ENCODE measurements at regions not wholly inside any gene's neighbourhood (a gene's known extent, or its start where the extent isn't known, plus 50 kb on each side); places are given as distances from the start of the nearest gene placed in this dataset.
"Not testable (repeated sequence)": the region's sequence is repeated elsewhere in the genome, so short reads cannot be mapped to it uniquely, and the experiment has no call there.

- H3K4me3 Mint-ChIP-seq (ENCODE audit: low read depth) = no peak overlapping the region
- H3K4me1 Mint-ChIP-seq (ENCODE audit: low read depth) = peaks cover 19% of the 10 kb centered on the region
- peaks cover 7% of the 10 kb centered on the region for H3K27me3 Mint-ChIP-seq (ENCODE audit: low read depth)
- H3K27ac Mint-ChIP-seq = no peak overlapping the region
- no peaks in the 10 kb centered on the region for H3K36me3 Mint-ChIP-seq (ENCODE audit: low read depth)
- H3K9me3 Mint-ChIP-seq = no peaks in the 10 kb centered on the region
- intact Hi-C loops (cut with micrococcal nuclease) = no loop called here
- DNase-seq (ENCODE audit: low spot score) = no peak
Observed at GRCh38 chr14:98916036-98916435, 356.0 kb downstream of the BCL11B start.

GRCh38 chr14:98916476-98916875 is 355.5 kb downstream of the BCL11B start:
- H3K27me3 Mint-ChIP-seq (ENCODE audit: low read depth) = peaks cover 4% of the 10 kb centered on the region
- no peak overlapping the region for H3K27ac Mint-ChIP-seq
- no peak overlapping the region for H3K4me3 Mint-ChIP-seq (ENCODE audit: low read depth)
- no peak for DNase-seq (ENCODE audit: low spot score)
- no peaks in the 10 kb centered on the region for H3K36me3 Mint-ChIP-seq (ENCODE audit: low read depth)
- peaks cover 17% of the 10 kb centered on the region for H3K4me1 Mint-ChIP-seq (ENCODE audit: low read depth)
- intact Hi-C loops (cut with micrococcal nuclease) = no loop called here
- no peaks in the 10 kb centered on the region for H3K9me3 Mint-ChIP-seq

GRCh38 chr14:98919434-98919833 is 352.6 kb downstream of the BCL11B start:
- Mint-ChIP-seq H3K4me3 (ENCODE audit: low read depth) (no peak overlapping the region), H3K27me3 (ENCODE audit: low read depth) (peaks cover 11% of the 10 kb centered on the region), H3K36me3 (ENCODE audit: low read depth) (no peaks in the 10 kb centered on the region), H3K9me3 (peaks cover 10% of the 10 kb centered on the region), H3K27ac (no peak overlapping the region), H3K4me1 (ENCODE audit: low read depth) (peaks cover 2% of the 10 kb centered on the region)
- no peak for DNase-seq (ENCODE audit: low spot score)
- intact Hi-C loops (cut with micrococcal nuclease) = no loop called here

- H3K27ac Mint-ChIP-seq; H3K4me3 Mint-ChIP-seq (ENCODE audit: low read depth); intact Hi-C loops (cut with micrococcal nuclease); H3K4me1 Mint-ChIP-seq (ENCODE audit: low read depth); DNase-seq (ENCODE audit: low spot score); H3K36me3 Mint-ChIP-seq (ENCODE audit: low read depth): not testable (repeated sequence)
- Mint-ChIP-seq H3K27me3 (ENCODE audit: low read depth) (peaks cover 11% of the 10 kb centered on the region), H3K9me3 (peaks cover 10% of the 10 kb centered on the region)
Observed at GRCh38 chr14:98921306-98921705, 350.7 kb downstream of the BCL11B start.

GRCh38 chr14:98923596-98923995 is 348.4 kb downstream of the BCL11B start:
- DNase-seq (ENCODE audit: low spot score) = no peak
- H3K27me3 Mint-ChIP-seq (ENCODE audit: low read depth) = peaks cover 11% of the 10 kb centered on the region
- H3K27ac Mint-ChIP-seq = no peak overlapping the region
- no peaks in the 10 kb centered on the region for H3K36me3 Mint-ChIP-seq (ENCODE audit: low read depth)
- intact Hi-C loops (cut with micrococcal nuclease) = no loop called here
- H3K4me1 Mint-ChIP-seq (ENCODE audit: low read depth) = peaks cover 8% of the 10 kb centered on the region
- H3K4me3 Mint-ChIP-seq (ENCODE audit: low read depth) = no peak overlapping the region
- peaks cover 10% of the 10 kb centered on the region for H3K9me3 Mint-ChIP-seq

GRCh38 chr14:98924046-98924445 is 348.0 kb downstream of the BCL11B start:
- no peak overlapping the region for H3K4me3 Mint-ChIP-seq (ENCODE audit: low read depth)
- H3K27me3 Mint-ChIP-seq (ENCODE audit: low read depth) = peaks cover 11% of the 10 kb centered on the region
- H3K36me3 Mint-ChIP-seq (ENCODE audit: low read depth) = no peaks in the 10 kb centered on the region
- no peak overlapping the region for H3K27ac Mint-ChIP-seq
- peaks cover 10% of the 10 kb centered on the region for H3K9me3 Mint-ChIP-seq
- no peak for DNase-seq (ENCODE audit: low spot score)
- intact Hi-C loops (cut with micrococcal nuclease) = no loop called here
- peaks cover 8% of the 10 kb centered on the region for H3K4me1 Mint-ChIP-seq (ENCODE audit: low read depth)

- Mint-ChIP-seq H3K4me1 (ENCODE audit: low read depth) (peaks cover 8% of the 10 kb centered on the region), H3K4me3 (ENCODE audit: low read depth) (no peak overlapping the region), H3K27me3 (ENCODE audit: low read depth) (peaks cover 11% of the 10 kb centered on the region), H3K27ac (no peak overlapping the region), H3K9me3 (peaks cover 10% of the 10 kb centered on the region), H3K36me3 (ENCODE audit: low read depth) (no peaks in the 10 kb centered on the region)
- intact Hi-C loops (cut with micrococcal nuclease) = no loop called here
- no peak for DNase-seq (ENCODE audit: low spot score)
Observed at GRCh38 chr14:98925354-98926040, 346.5 kb downstream of the BCL11B start.

GRCh38 chr14:98926146-98926545 is 345.9 kb downstream of the BCL11B start:
- H3K4me1 Mint-ChIP-seq (ENCODE audit: low read depth) = peaks cover 13% of the 10 kb centered on the region
- intact Hi-C loops (cut with micrococcal nuclease) = no loop called here
- peaks cover 10% of the 10 kb centered on the region for H3K9me3 Mint-ChIP-seq
- H3K4me3 Mint-ChIP-seq (ENCODE audit: low read depth) = no peak overlapping the region
- H3K27ac Mint-ChIP-seq = no peak overlapping the region
- no peak for DNase-seq (ENCODE audit: low spot score)
- no peaks in the 10 kb centered on the region for H3K36me3 Mint-ChIP-seq (ENCODE audit: low read depth)
- H3K27me3 Mint-ChIP-seq (ENCODE audit: low read depth) = peaks cover 11% of the 10 kb centered on the region

GRCh38 chr14:98926801-98927200 is 345.2 kb downstream of the BCL11B start:
- intact Hi-C loops (cut with micrococcal nuclease) = no loop called here

GRCh38 chr14:98927986-98928385 is 344.0 kb downstream of the BCL11B start:
- H3K27me3 Mint-ChIP-seq (ENCODE audit: low read depth) = peaks cover 2% of the 10 kb centered on the region
- no peak overlapping the region for H3K27ac Mint-ChIP-seq
- H3K4me3 Mint-ChIP-seq (ENCODE audit: low read depth) = no peak overlapping the region
- H3K36me3 Mint-ChIP-seq (ENCODE audit: low read depth) = no peaks in the 10 kb centered on the region
- intact Hi-C loops (cut with micrococcal nuclease) = no loop called here
- H3K4me1 Mint-ChIP-seq (ENCODE audit: low read depth) = peaks cover 31% of the 10 kb centered on the region
- no peak for DNase-seq (ENCODE audit: low spot score)
- H3K9me3 Mint-ChIP-seq = no peaks in the 10 kb centered on the region

More at GRCh38 chr14:98926801-98927200, 345.2 kb downstream of the BCL11B start:
- H3K27ac Mint-ChIP-seq = no peak overlapping the region
- peaks cover 20% of the 10 kb centered on the region for H3K4me1 Mint-ChIP-seq (ENCODE audit: low read depth)
- peaks cover 9% of the 10 kb centered on the region for H3K9me3 Mint-ChIP-seq
- H3K36me3 Mint-ChIP-seq (ENCODE audit: low read depth) = no peaks in the 10 kb centered on the region
- peaks cover 11% of the 10 kb centered on the region for H3K27me3 Mint-ChIP-seq (ENCODE audit: low read depth)
- DNase-seq (ENCODE audit: low spot score) = no peak
- no peak overlapping the region for H3K4me3 Mint-ChIP-seq (ENCODE audit: low read depth)

GRCh38 chr14:98928418-98928817 is 343.6 kb downstream of the BCL11B start:
- no peaks in the 10 kb centered on the region for H3K9me3 Mint-ChIP-seq
- no peak overlapping the region for H3K27ac Mint-ChIP-seq
- no peak for DNase-seq (ENCODE audit: low spot score)
- no peak overlapping the region for H3K4me3 Mint-ChIP-seq (ENCODE audit: low read depth)
- no peaks in the 10 kb centered on the region for H3K36me3 Mint-ChIP-seq (ENCODE audit: low read depth)
- intact Hi-C loops (cut with micrococcal nuclease) = no loop called here
- H3K4me1 Mint-ChIP-seq (ENCODE audit: low read depth) = peaks cover 35% of the 10 kb centered on the region
- peaks cover 2% of the 10 kb centered on the region for H3K27me3 Mint-ChIP-seq (ENCODE audit: low read depth)

GRCh38 chr14:98931126-98931525 is 340.9 kb downstream of the BCL11B start:
- no peaks in the 10 kb centered on the region for H3K27me3 Mint-ChIP-seq (ENCODE audit: low read depth)

GRCh38 chr14:98931911-98932310 is 340.1 kb downstream of the BCL11B start:
- intact Hi-C loops (cut with micrococcal nuclease) = loop anchor here (5.0 to 10.0 kb wide), 2 partner anchors 53 to 1475 kb away; no protein-coding TSS in a partner anchor
- Mint-ChIP-seq H3K27ac (peak overlapping the region; percentile 62), H3K36me3 (ENCODE audit: low read depth) (peaks cover 12% of the 10 kb centered on the region), H3K4me3 (ENCODE audit: low read depth) (peak overlapping the region; percentile 43), H3K4me1 (ENCODE audit: low read depth) (peaks cover 48% of the 10 kb centered on the region), H3K9me3 (peaks cover 10% of the 10 kb centered on the region), H3K27me3 (ENCODE audit: low read depth) (no peaks in the 10 kb centered on the region)
- DNase-seq (ENCODE audit: low spot score) = peak; percentile 68

More at GRCh38 chr14:98931126-98931525, 340.9 kb downstream of the BCL11B start:
- peaks cover 12% of the 10 kb centered on the region for H3K36me3 Mint-ChIP-seq (ENCODE audit: low read depth)
- H3K4me3 Mint-ChIP-seq (ENCODE audit: low read depth) = no peak overlapping the region
- H3K9me3 Mint-ChIP-seq = peaks cover 10% of the 10 kb centered on the region
- H3K4me1 Mint-ChIP-seq (ENCODE audit: low read depth) = peaks cover 48% of the 10 kb centered on the region
- no peak overlapping the region for H3K27ac Mint-ChIP-seq
- DNase-seq (ENCODE audit: low spot score) = no peak
- intact Hi-C loops (cut with micrococcal nuclease) = loop anchor here (5.0 to 10.0 kb wide), 2 partner anchors 54 to 1474 kb away; no protein-coding TSS in a partner anchor
